Activated T-cell treated with anti-CD3 and anti-CD28 coated beads, Interleukin-2, amount 50 U/mL, for 24 hours (primary cell): ENCODE measurements at regions not wholly inside any gene's neighbourhood (a gene's known extent, or its start where the extent isn't known, plus 50 kb on each side); places are given as distances from the start of the nearest gene placed in this dataset.

Experiments
- DNase-seq: peaks from one replicate; pipeline ENCODE4 v3.0.0-alpha.2; 2020
- H3K27ac Mint-ChIP-seq: 2 replicates; pipeline ENCODE4 v1.8.0; 2020; ENCODE audit warnings: mild to moderate bottlenecking, mixed read lengths
- H3K27me3 Mint-ChIP-seq: 2 replicates; pipeline ENCODE4 v1.8.0; 2020; ENCODE audit warnings: mixed read lengths
- H3K36me3 Mint-ChIP-seq: 2 replicates; pipeline ENCODE4 v1.8.0; 2020; ENCODE audit warnings: low read depth, mixed read lengths
- H3K4me1 Mint-ChIP-seq: 2 replicates; pipeline ENCODE4 v1.8.0; 2020; ENCODE audit warnings: low read depth, mixed read lengths
- H3K4me3 Mint-ChIP-seq: 2 replicates; pipeline ENCODE4 v1.8.0; 2020; ENCODE audit warnings: mild to moderate bottlenecking, moderate library complexity, mixed read lengths
- H3K9me3 Mint-ChIP-seq: 2 replicates; pipeline ENCODE4 v1.8.0; 2020; ENCODE audit warnings: mixed read lengths

DNA sequence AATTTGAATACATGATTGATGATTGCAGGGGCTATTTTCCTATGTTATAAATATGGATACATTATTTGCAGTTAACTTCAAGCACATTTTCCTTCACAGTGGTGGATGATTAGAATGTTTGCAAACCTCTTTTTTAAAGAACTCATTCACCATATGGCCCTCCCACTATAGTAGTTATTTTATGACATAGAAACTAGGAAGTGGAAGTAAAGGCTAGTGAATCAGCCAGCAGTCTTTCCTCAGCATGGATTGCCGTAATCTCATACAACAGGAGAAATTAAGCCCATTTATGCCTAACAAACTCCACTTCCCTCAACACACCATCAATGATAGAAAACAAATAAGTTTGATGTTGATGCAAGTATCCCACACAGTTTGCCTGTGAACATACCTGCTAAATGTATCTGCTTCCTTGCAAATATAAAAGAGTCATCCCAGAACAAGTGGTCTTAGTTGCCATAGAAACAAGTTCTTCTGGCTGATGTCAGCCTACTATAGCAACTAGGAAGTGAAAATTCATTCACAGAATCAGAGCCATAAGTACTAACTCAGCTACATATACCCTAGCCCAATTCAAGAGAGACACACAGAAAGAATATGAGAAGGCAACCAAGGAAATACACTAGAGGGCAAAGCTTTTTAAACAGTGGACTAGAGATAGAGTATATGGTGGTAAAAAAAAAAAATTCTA lies 100.9 kb upstream of the RADX start:
- H3K4me1 Mint-ChIP-seq: peaks cover 10% of the 10 kb centered on the region
- H3K4me3 Mint-ChIP-seq: no peak overlapping the region
- peaks cover 41% of the 10 kb centered on the region for H3K27me3 Mint-ChIP-seq
- H3K9me3 Mint-ChIP-seq: no peaks in the 10 kb centered on the region
- DNase-seq: no peak
- H3K36me3 Mint-ChIP-seq: no peaks in the 10 kb centered on the region
- no peak overlapping the region for H3K27ac Mint-ChIP-seq
